OCI-LY3 (cell line): ENCODE measurements at regions not wholly inside any gene's neighbourhood (a gene's known extent, or its start where the extent isn't known, plus 50 kb on each side); places are given as distances from the start of the nearest gene placed in this dataset.

ENCODE experiments used
- H2AFZ ChIP-seq: fragments of 200-600, 300-600 bp; shearing (Covaris generic); 2 replicates; pipeline ENCODE4 v1.6.0; 2014; ENCODE audit warnings: antibody characterized with exemption, low read depth, low read length
- H3K27ac ChIP-seq: fragments of 200-600, 300-600 bp; sonication (generic); 2 replicates; pipeline ENCODE4 v1.5.1; 2014; ENCODE audit warnings: mild to moderate bottlenecking, low read length, moderate library complexity, mixed read lengths
- H3K27me3 ChIP-seq: fragments of 200-600, 300-600 bp; sonication (generic); 2 replicates; pipeline ENCODE4 v1.6.1; 2014; ENCODE audit warnings: low read depth, low read length, mixed read lengths
- H3K36me3 ChIP-seq: fragments of 200-600, 300-600 bp; sonication (generic); replicated peaks from 2 replicates; pipeline ENCODE3; 2014; ENCODE audit warnings: low read depth, low read length, mixed read lengths
- H3K4me1 ChIP-seq: fragments of 300-600, 200-600 bp; sonication (generic); 2 replicates; pipeline ENCODE4 v1.6.1; 2014; ENCODE audit warnings: low read length, mixed read lengths
- H3K4me2 ChIP-seq: fragments of 200-600, 300-600 bp; sonication (generic); 2 replicates; pipeline ENCODE4 v1.6.1; 2014; ENCODE audit warnings: low read length, mixed read lengths
- H3K4me3 ChIP-seq: fragments of 300-600, 200-600 bp; sonication (generic); 2 replicates; pipeline ENCODE4 v1.5.1; 2014; ENCODE audit warnings: antibody characterized with exemption, mild to moderate bottlenecking, low read length, moderate library complexity
- H3K79me2 ChIP-seq: fragments of 300-600, 200-600 bp; shearing (Covaris generic); 2 replicates; pipeline ENCODE4 v1.6.1; 2014; ENCODE audit warnings: mild to moderate bottlenecking, low read length, mixed read lengths
- H3K9ac ChIP-seq: fragments of 300-600, 200-600 bp; shearing (Covaris generic); 2 replicates; pipeline ENCODE4 v1.6.0; 2014; ENCODE audit warnings: mild to moderate bottlenecking, low read length, moderate library complexity
- H3K9me3 ChIP-seq: fragments of 200-600, 300-600 bp; shearing (Covaris generic); 2 replicates; pipeline ENCODE4 v1.6.1; 2014; ENCODE audit warnings: low read length, mixed read lengths; ENCODE audit not compliant: insufficient read depth
- H4K20me1 ChIP-seq: fragments of 200-600, 300-600 bp; sonication (generic); 2 replicates; pipeline ENCODE4 v1.6.1; 2016; ENCODE audit warnings: low read length, mixed read lengths; ENCODE audit not compliant: insufficient read depth
- EZH2phosphoT487 ChIP-seq: fragments of 200-600 bp; shearing (Covaris generic); IDR thresholded peaks from 2 replicates; pipeline ENCODE4 v1.6.1; 2018; ENCODE audit warnings: antibody characterized with exemption, mixed run types, low read depth
- TF ChIP-seq, protein P1 (sequence below): fragments of 200-600, 300-600 bp; sonication (generic); IDR thresholded peaks from 2 replicates; pipeline ENCODE4 v1.5.1; 2014; ENCODE audit warnings: antibody characterized with exemption, low read length, low read depth

DNA sequence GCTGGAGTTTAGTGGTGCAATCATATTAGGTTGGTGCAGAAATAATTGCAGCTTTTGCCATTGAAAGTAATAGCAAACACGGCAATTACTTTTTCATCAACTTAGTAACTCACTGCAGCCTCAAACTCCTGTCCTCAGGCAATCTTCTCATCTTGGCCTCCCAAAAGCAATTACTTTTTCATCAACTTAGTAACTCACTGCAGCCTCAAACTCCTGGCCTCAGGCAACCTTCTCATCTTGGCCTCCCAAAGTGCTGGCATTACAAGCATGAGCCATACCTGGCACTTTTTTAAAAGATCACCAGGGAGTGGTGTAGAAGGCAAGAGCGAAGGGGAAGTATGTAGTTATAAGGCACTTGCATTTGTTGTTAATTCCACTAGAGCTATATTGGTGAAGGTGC lies 491.1 kb upstream of the ADGRL3 start:
- Histone ChIP-seq H3K9me3 (no peaks in the 10 kb centered on the region), H3K4me3 (no peak overlapping the region), H3K27ac (no peak overlapping the region), H3K79me2 (no peaks in the 10 kb centered on the region), H4K20me1 (no peaks in the 10 kb centered on the region), H3K9ac (no peak overlapping the region), H3K4me2 (no peak overlapping the region), H2AFZ (no peak overlapping the region), H3K36me3 (no peaks in the 10 kb centered on the region), H3K27me3 (no peaks in the 10 kb centered on the region), H3K4me1 (no peaks in the 10 kb centered on the region)
- no peak for TF ChIP-seq EZH2phosphoT487
- TF ChIP-seq, protein P1, sequence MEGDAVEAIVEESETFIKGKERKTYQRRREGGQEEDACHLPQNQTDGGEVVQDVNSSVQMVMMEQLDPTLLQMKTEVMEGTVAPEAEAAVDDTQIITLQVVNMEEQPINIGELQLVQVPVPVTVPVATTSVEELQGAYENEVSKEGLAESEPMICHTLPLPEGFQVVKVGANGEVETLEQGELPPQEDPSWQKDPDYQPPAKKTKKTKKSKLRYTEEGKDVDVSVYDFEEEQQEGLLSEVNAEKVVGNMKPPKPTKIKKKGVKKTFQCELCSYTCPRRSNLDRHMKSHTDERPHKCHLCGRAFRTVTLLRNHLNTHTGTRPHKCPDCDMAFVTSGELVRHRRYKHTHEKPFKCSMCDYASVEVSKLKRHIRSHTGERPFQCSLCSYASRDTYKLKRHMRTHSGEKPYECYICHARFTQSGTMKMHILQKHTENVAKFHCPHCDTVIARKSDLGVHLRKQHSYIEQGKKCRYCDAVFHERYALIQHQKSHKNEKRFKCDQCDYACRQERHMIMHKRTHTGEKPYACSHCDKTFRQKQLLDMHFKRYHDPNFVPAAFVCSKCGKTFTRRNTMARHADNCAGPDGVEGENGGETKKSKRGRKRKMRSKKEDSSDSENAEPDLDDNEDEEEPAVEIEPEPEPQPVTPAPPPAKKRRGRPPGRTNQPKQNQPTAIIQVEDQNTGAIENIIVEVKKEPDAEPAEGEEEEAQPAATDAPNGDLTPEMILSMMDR: no peak

DNA sequence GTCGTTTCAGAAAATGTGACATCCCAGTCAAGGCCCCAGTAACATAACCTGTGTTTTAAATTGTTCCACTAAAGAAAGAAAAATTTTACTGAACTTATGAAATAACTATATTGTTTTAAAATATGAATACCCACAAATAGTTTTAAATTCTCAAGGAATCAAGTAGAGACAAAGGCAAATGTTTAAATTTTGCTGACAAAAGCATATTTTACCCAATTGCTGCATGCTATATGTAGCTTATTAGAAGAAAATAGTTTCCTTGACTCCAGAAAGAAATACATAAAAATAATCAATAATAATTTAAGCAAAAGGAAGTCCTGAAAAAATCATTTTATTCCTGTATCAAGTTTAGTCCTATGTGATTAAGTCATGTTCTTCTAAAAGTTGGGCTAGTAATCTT lies 481.3 kb upstream of the ADGRL3 start:
- Histone ChIP-seq H3K27me3 (no peaks in the 10 kb centered on the region), H2AFZ (no peak overlapping the region), H3K9ac (no peak overlapping the region), H3K4me1 (no peaks in the 10 kb centered on the region), H3K27ac (no peak overlapping the region), H3K4me3 (no peak overlapping the region), H4K20me1 (no peaks in the 10 kb centered on the region), H3K4me2 (no peak overlapping the region), H3K9me3 (no peaks in the 10 kb centered on the region), H3K79me2 (no peaks in the 10 kb centered on the region), H3K36me3 (no peaks in the 10 kb centered on the region)
- TF ChIP-seq, protein P1: no peak
- TF ChIP-seq EZH2phosphoT487: no peak

- H4K20me1 ChIP-seq: no peaks in the 10 kb centered on the region
- H3K9ac ChIP-seq: no peak overlapping the region
- no peaks in the 10 kb centered on the region for H3K27me3 ChIP-seq
- H2AFZ ChIP-seq: no peak overlapping the region
- no peak for TF ChIP-seq EZH2phosphoT487
- TF ChIP-seq, protein P1: no peak
- H3K27ac ChIP-seq: no peak overlapping the region
- no peaks in the 10 kb centered on the region for H3K4me1 ChIP-seq
- H3K36me3 ChIP-seq: no peaks in the 10 kb centered on the region
- no peak overlapping the region for H3K4me3 ChIP-seq
- no peak overlapping the region for H3K4me2 ChIP-seq
- H3K9me3 ChIP-seq: no peaks in the 10 kb centered on the region
- H3K79me2 ChIP-seq: no peaks in the 10 kb centered on the region
These were observed 478.4 kb upstream of the ADGRL3 start for GRCh38 chr4:60721685-60722084.

GRCh38 chr4:60723796-60724195 lies 476.3 kb upstream of the ADGRL3 start:
- H3K27ac ChIP-seq: no peak overlapping the region
- H3K27me3 ChIP-seq: no peaks in the 10 kb centered on the region
- H3K9me3 ChIP-seq: no peaks in the 10 kb centered on the region
- H3K4me3 ChIP-seq: no peak overlapping the region
- H3K36me3 ChIP-seq: no peaks in the 10 kb centered on the region
- H3K4me1 ChIP-seq: no peaks in the 10 kb centered on the region
- H3K9ac ChIP-seq: no peak overlapping the region
- TF ChIP-seq, protein P1: no peak
- TF ChIP-seq EZH2phosphoT487: no peak
- no peaks in the 10 kb centered on the region for H3K79me2 ChIP-seq
- no peak overlapping the region for H3K4me2 ChIP-seq
- no peaks in the 10 kb centered on the region for H4K20me1 ChIP-seq
- H2AFZ ChIP-seq: no peak overlapping the region
